SK-N-SH treated with all-trans-retinoic acid at 6 μM for 48 hours (cell line): ENCODE measurements at regions not wholly inside any gene's neighbourhood (a gene's known extent, or its start where the extent isn't known, plus 50 kb on each side); places are given as distances from the start of the nearest gene placed in this dataset.

Experiments
- ATAC-seq: fragments of 200-7000 bp; cut with Tn5 transposase; 3 replicates; pipeline ENCODE4 v1.9.1; 2020; ENCODE audit warnings: mild to moderate bottlenecking, moderate library complexity
- ARNTL ChIP-seq: fragments of 450-650 bp; formaldehyde crosslinking; IDR thresholded peaks from 2 replicates; pipeline ENCODE4 v1.5.0; 2020; ENCODE audit warnings: low read depth, mild to moderate bottlenecking, moderate library complexity, borderline replicate concordance
- BACH2 ChIP-seq: fragments of 250-450 bp; sonication (Bioruptor Pico); IDR thresholded peaks from 2 replicates; pipeline ENCODE4 v1.9.0; 2021; ENCODE audit warnings: mild to moderate bottlenecking, borderline replicate concordance
- CSDC2 ChIP-seq: fragments of 250-450 bp; sonication (Bioruptor Pico); IDR thresholded peaks from 2 replicates; pipeline ENCODE4 v1.5.0; 2020; ENCODE audit warnings: mild to moderate bottlenecking, moderate library complexity
- CSRNP3 ChIP-seq: fragments of 250-450 bp; sonication (Bioruptor Pico); IDR thresholded peaks from 2 replicates; pipeline ENCODE4 v1.5.1; 2021; ENCODE audit warnings: mild to moderate bottlenecking, moderate library complexity
- GLIS3 ChIP-seq: fragments of 250-450 bp; sonication (Bioruptor Pico); IDR thresholded peaks from 2 replicates; pipeline ENCODE4 v1.5.0; 2020; ENCODE audit warnings: mild to moderate bottlenecking, moderate library complexity
- ISL1 ChIP-seq: fragments of 250-450 bp; sonication (Bioruptor Pico); IDR thresholded peaks from 2 replicates; pipeline ENCODE4 v2.1.2; 2022; ENCODE audit warnings: mild to moderate bottlenecking, moderate library complexity
- OSR1 ChIP-seq: fragments of 250-450 bp; sonication (Bioruptor Pico); IDR thresholded peaks from 2 replicates; pipeline ENCODE4 v1.8.0; 2022; ENCODE audit warnings: moderate library complexity, mild to moderate bottlenecking, inconsistent platforms
- POU6F1 ChIP-seq: fragments of 250-450 bp; sonication (Bioruptor Pico); IDR thresholded peaks from 2 replicates; pipeline ENCODE4 v1.8.0; 2021; ENCODE audit warnings: low read depth, mild to moderate bottlenecking, moderate library complexity, borderline replicate concordance
- PPARA ChIP-seq: fragments of 250-450 bp; sonication (Bioruptor Pico); IDR thresholded peaks from 2 replicates; pipeline ENCODE4 v1.5.0; 2020; ENCODE audit warnings: mild to moderate bottlenecking, borderline replicate concordance
- RARB ChIP-seq: fragments of 250-450 bp; sonication (Bioruptor Pico); IDR thresholded peaks from 2 replicates; pipeline ENCODE4 v1.8.0; 2021; ENCODE audit warnings: mild to moderate bottlenecking, moderate library complexity
- SNAI2 ChIP-seq: fragments of 250-450 bp; sonication (Bioruptor Pico); IDR thresholded peaks from 2 replicates; pipeline ENCODE4 v1.5.0; 2020; ENCODE audit warnings: mild to moderate bottlenecking, moderate library complexity
- TCF4 ChIP-seq: fragments of 250-450 bp; sonication (Bioruptor Pico); IDR thresholded peaks from 2 replicates; pipeline ENCODE4 v1.8.0; 2021; ENCODE audit warnings: mild to moderate bottlenecking, moderate library complexity, borderline replicate concordance
- TOX ChIP-seq: fragments of 250-450 bp; sonication (Bioruptor Pico); IDR thresholded peaks from 2 replicates; pipeline ENCODE4 v1.8.0; 2021; ENCODE audit warnings: mild to moderate bottlenecking, moderate library complexity, borderline replicate concordance
- TSHZ2 ChIP-seq: fragments of 250-450 bp; sonication (Bioruptor Pico); IDR thresholded peaks from 2 replicates; pipeline ENCODE4 v1.5.0; 2020; ENCODE audit warnings: mild to moderate bottlenecking, moderate library complexity
- ZC3H10 ChIP-seq: fragments of 250-450 bp; sonication (Bioruptor Pico); IDR thresholded peaks from 2 replicates; pipeline ENCODE4 v1.5.1; 2021; ENCODE audit warnings: mild to moderate bottlenecking, moderate library complexity
- ZFP3 ChIP-seq: fragments of 250-450 bp; sonication (Bioruptor Pico); IDR thresholded peaks from 2 replicates; pipeline ENCODE4 v1.5.0; 2020; ENCODE audit warnings: mild to moderate bottlenecking, moderate library complexity
- ZNF565 ChIP-seq: fragments of 450-650 bp; formaldehyde crosslinking; conservative IDR thresholded peaks from 2 replicates; pipeline ENCODE4 v1.5.0; 2020; ENCODE audit warnings: low read depth, mild to moderate bottlenecking, moderate library complexity
- ZNF8 ChIP-seq: fragments of 450-650 bp; formaldehyde crosslinking; IDR thresholded peaks from 2 replicates; pipeline ENCODE4 v1.5.0; 2020; ENCODE audit warnings: mild to moderate bottlenecking, moderate library complexity
- TF ChIP-seq, protein P1 (sequence below): fragments of 250-450 bp; sonication (Bioruptor Pico); IDR thresholded peaks from 2 replicates; pipeline ENCODE4 v1.5.1; 2020; ENCODE audit warnings: low read depth, mild to moderate bottlenecking, moderate library complexity
- TF ChIP-seq, protein P2 (sequence below): fragments of 250-450 bp; sonication (Bioruptor Pico); IDR thresholded peaks from 2 replicates; pipeline ENCODE4 v1.8.0; 2020; ENCODE audit warnings: mild to moderate bottlenecking, moderate library complexity, borderline replicate concordance

DNA sequence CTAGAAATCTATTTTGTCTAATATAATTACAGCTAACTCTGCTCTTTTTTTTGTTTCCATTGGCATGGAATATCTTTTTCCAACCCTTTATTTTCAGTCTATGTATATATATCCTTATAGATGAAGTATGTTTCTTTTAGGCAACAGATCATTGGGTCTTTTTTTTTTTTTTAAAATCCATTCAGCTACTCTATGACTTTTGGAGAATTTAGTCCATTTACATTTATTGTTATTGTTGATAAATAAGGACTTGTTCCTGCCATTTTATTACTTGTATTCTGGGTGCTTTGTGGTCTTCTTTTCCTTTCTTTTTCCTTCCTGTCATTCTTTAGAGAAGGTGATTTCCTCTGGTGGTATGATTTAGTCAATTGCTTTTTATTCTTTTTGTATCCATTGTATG lies 296.8 kb downstream of the SMARCA2 start:
- no peak for ATAC-seq
- TF ChIP-seq ZNF8 (CRISPR knock-in tag) (no peak), TSHZ2 (CRISPR knock-in tag) (no peak), CSRNP3 (CRISPR knock-in tag) (no peak), CSDC2 (CRISPR knock-in tag) (no peak), ARNTL (CRISPR knock-in tag) (no peak), ZNF565 (CRISPR knock-in tag) (no peak), TCF4 (CRISPR knock-in tag) (no peak), GLIS3 (CRISPR knock-in tag) (no peak), PPARA (no peak)
- TF ChIP-seq, protein P1, sequence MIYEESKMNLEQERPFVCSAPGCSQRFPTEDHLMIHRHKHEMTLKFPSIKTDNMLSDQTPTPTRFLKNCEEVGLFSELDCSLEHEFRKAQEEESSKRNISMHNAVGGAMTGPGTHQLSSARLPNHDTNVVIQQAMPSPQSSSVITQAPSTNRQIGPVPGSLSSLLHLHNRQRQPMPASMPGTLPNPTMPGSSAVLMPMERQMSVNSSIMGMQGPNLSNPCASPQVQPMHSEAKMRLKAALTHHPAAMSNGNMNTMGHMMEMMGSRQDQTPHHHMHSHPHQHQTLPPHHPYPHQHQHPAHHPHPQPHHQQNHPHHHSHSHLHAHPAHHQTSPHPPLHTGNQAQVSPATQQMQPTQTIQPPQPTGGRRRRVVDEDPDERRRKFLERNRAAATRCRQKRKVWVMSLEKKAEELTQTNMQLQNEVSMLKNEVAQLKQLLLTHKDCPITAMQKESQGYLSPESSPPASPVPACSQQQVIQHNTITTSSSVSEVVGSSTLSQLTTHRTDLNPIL (CRISPR knock-in tag), result no peak

GRCh38 chr9:2313512-2313911 lies 298.4 kb downstream of the SMARCA2 start:
- TF ChIP-seq ZNF8 (CRISPR knock-in tag) (no peak), POU6F1 (CRISPR knock-in tag) (no peak), SNAI2 (CRISPR knock-in tag) (no peak), RARB (CRISPR knock-in tag) (no peak), OSR1 (CRISPR knock-in tag) (no peak), CSRNP3 (CRISPR knock-in tag) (no peak), ISL1 (CRISPR knock-in tag) (no peak), CSDC2 (CRISPR knock-in tag) (no peak), TOX (no peak), ZNF565 (CRISPR knock-in tag) (no peak), ZC3H10 (CRISPR knock-in tag) (no peak), GLIS3 (CRISPR knock-in tag) (no peak), TCF4 (CRISPR knock-in tag) (no peak), TSHZ2 (CRISPR knock-in tag) (no peak), BACH2 (no peak), ZFP3 (CRISPR knock-in tag) (no peak), PPARA (no peak)
- TF ChIP-seq, protein P2, sequence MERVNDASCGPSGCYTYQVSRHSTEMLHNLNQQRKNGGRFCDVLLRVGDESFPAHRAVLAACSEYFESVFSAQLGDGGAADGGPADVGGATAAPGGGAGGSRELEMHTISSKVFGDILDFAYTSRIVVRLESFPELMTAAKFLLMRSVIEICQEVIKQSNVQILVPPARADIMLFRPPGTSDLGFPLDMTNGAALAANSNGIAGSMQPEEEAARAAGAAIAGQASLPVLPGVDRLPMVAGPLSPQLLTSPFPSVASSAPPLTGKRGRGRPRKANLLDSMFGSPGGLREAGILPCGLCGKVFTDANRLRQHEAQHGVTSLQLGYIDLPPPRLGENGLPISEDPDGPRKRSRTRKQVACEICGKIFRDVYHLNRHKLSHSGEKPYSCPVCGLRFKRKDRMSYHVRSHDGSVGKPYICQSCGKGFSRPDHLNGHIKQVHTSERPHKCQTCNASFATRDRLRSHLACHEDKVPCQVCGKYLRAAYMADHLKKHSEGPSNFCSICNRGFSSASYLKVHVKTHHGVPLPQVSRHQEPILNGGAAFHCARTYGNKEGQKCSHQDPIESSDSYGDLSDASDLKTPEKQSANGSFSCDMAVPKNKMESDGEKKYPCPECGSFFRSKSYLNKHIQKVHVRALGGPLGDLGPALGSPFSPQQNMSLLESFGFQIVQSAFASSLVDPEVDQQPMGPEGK, result no peak
- TF ChIP-seq, protein P1 (CRISPR knock-in tag), result no peak
- TF ChIP-seq, all 23 proteins: peak for 0
- ATAC-seq, result no peak
